ENCODE measurements at regions not wholly inside any gene's neighbourhood (a gene's known extent, or its start where the extent isn't known, plus 50 kb on each side); places are given as distances from the start of the nearest gene placed in this dataset.
"Not testable (repeated sequence)": the region's sequence is repeated elsewhere in the genome, so short reads cannot be mapped to it uniquely, and the experiment has no call there.

DNA sequence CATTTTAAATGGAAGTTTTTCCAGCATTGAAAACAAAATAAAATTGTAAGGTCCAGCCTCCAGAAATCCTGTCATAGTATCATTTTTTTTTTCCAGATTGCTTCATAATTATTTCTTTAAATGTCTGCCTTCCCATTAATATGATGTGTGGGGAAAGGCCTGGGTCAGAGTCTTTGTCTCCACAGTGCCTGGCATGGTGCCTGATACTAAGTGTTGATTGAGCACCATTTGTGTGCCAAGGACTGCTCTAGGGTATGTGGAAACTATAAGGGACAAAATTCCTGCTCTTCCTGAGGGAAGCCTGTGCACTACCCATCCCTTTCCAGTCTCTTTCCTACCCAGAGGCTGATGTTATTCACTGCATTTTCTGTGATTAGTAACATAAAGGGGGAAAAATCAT lies 53.1 kb upstream of the BEND4 start:
- no peak for DNase-seq

GRCh38 chr4:42216664-42217063 lies 64.2 kb upstream of the BEND4 start:
- DNase-seq: no peak

DNA sequence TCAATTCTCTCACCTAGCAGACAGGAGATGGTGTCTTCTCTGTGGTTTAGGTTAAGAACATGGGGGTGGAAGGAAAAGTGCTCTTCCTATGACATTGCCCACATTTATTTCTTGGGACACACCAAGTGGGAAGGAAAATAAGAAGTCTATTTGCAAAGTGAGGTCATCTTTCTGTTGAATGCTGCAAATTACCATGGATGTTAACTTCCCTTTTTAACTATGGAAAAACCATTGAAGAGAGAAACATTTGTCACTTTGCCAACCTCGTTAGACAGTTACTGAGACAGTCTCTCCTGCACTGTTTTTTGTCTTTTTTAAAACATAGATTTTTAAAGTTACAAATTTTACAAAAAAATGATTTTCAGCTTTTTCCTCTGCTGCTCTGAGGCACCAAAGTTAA lies 72.8 kb upstream of the BEND4 start:
- no peak for DNase-seq

DNA sequence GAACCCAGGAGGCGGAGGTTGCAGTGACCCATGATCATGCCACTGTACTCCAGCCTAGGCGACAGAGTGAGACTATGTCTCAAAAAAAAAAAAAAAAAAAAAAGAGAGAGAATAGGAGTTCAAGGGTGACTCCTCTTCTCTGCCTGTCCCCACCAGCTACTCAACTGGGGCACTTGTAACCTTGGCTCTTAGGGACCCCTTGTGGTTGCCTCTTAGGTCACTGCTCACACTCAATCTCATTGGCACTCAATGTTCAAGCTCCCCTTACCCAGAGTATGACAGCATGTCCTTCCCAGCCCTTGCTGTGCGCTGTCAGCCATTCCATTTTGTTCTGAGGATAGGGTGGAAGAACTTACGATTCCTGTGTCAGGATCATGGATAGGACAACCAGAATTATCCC lies 82.4 kb upstream of the BEND4 start:
- no peak for DNase-seq

DNA sequence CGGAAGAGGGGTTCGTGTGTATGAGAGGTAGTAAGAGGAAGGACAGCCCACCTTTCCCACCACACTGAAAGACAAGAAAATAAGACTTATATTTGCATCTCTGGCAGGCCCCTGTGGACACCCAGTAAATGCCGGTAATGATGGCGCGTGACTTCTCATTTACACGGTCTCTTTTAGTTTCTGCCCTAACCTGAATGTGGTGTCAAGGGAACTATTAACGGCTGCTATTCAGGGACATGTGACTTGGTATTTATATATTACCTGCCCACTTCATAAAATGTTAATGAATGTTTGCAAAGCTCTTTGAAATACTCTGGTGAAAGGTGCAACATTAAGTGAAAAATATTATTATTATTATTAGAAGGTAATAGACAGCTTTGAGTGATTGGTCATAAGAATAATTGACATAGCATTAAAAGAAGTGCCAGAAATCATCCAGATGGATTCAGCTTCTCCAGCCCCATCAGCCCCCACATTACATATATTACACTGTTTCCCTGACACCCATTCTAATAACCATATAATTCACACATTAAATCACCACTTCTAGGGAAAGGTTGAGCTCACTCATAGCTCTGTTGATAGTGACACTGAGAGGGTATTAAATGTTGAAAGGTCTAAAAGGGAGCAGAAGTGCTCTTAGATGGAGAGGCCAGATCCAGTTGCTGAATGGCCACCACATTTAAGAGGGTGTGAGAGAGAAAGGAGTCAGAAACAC lies 83.0 kb upstream of the BEND4 start:
- no peak for DNase-seq

GRCh38 chr4:42237010-42237409 lies 84.6 kb upstream of the BEND4 start:
- no peak for DNase-seq

- no peak for DNase-seq
Observed at GRCh38 chr4:42237451-42237850, 85.0 kb upstream of the BEND4 start.

DNA sequence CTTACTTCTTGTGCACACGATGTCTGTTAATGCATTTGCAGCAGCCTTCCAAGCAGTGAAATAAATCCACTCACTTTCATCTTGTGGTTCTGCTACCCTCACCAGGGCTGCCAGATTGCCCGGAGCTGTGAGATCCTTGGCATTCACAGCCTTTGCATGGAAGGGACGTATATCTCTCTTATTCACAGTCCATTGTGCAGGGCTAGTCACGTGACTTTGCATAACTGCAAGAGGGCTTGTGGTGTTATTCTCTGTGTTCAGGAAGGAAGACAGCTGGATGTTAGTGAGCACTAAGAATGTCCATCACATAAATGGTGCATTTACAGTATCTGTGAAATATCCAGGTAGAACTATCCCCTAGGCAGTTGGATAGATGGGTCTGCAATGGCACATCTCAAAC lies 96.5 kb upstream of the BEND4 start:
- DNase-seq: no peak

DNA sequence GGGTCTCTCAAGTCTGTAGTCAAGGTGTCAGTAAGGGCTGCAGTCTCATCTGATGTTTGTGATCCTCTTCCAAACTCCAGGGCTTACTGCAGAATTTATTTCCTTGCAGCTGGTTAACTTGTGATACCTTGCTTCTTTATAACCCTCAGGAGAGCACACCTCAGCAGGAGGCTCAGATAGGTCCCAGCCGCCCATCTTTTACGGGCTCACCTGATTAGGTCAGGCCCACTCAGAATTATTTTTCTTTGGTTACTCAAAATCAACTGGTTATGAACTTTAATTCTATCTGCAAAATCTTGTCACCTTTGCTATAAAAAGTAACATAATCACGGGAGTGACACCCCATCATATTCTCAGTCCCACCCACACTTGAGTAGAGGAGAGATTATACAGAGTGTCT lies 99.9 kb upstream of the BEND4 start:
- no peak for DNase-seq

- DNase-seq: not testable (repeated sequence)
Observed at GRCh38 chr4:42257645-42258044, 105.2 kb upstream of the BEND4 start.

DNA sequence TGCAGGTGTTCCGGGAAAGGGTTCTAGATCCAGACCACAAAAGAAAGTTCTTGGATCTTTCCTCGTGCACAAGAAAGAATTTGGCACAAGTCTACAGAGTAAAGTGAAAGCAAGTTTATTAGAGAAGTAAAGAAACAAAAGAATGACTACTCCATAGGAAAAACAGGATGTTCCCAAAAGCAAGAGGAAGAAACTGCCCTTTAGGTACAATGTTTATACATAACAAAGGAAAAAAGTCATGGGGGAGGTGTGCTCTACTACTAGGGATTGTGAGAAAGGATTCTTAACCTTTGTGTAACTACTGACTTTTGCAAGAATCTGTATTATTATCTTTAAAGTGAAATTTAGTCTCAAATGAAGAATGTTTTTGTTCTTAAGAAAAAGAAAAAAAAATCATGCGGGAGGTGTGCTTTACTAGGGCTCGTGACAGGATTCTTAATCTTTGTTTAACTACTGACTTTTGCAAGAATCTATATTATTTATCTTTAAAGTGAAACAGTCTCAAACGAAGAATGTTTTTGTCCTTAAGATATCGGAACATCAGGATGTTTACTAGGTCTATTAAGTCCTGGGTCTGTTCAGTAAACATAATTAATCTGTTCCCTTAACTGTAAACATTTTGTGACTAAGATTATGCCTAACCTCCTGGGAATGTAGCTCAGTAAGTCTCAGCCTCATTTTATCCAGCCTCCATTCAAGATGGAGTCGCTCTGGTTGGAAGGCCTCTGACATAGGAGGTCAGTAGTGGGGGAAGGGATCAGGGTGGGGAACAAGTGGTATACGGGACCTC lies 110.4 kb upstream of the BEND4 start:
- no peak for DNase-seq

- no peak for DNase-seq
Observed at GRCh38 chr4:42265782-42266602, 113.5 kb upstream of the BEND4 start.

GRCh38 chr4:42267724-42268123 lies 115.3 kb upstream of the BEND4 start:
- no peak for DNase-seq

GRCh38 chr4:42268824-42269223 lies 116.4 kb upstream of the BEND4 start:
- DNase-seq: no peak

DNA sequence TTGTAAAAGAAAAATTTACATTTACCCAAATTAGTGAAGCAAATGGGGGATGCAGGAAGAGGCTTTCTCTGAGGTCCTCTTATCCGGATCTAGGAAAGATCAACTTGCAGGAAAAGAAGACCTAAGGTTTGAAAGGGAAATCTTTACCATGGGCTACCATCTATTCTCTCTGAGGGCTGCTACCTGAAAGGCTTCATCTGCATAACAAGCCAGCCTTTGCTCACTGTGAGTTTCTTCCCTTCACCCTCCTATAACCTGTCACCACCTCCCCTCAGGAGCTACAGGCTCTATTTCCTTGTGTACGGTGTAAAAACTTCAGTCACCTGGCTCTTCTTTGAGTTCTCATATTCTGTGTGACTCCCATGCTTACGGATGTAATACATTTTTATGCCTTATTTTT lies 118.6 kb upstream of the BEND4 start:
- no peak for DNase-seq

DNA sequence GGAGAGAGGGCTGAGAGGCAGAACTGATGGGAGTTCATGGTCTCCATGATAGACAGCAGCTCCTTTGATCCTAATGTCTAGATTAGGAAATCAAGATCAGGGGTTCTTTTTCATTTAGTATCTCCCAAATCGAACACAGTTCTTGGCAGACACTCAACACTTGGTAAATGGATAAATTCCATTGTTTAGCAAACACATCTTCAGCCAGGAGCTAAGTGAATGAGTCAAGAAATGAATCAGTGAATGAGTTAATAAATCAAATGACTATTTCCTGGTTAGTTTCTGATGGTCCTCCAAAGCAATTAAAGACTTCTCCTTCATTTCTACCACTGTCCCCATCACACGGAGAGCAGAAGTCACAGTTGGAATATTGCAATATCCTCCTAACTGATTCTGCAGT lies 120.0 kb upstream of the SHISA3 start:
- no peak for DNase-seq

DNA sequence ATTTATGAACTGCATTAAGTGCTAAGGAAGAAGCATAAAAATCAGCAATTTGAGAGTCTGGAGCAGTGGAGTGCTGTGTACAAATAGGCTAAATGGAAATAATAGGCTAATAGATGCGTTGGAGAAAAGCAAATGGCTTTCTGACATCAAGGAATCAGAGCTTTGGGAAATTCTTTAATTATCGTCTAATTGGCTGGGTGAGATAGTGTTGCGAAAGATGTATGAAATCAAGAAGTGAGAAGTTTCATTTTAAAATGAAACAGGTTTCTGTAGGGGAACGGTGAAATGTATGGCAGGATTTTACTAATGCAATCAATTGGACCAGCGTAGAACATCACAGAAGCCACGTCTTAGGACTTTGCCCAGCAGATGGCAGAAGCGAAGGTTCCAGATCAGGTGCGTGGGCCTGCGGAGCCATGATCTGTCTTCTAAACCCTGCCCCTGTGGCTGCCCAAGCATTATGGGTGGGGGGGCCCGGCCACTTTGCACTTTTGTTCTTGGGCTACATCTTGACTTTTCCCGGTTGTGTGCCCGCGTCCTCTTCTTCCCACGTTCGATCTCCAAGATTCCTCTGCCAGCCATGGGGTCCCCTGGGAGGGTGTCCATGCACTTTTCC lies 118.5 kb upstream of the SHISA3 start:
- DNase-seq: no peak

GRCh38 chr4:42280327-42281095 lies 116.8 kb upstream of the SHISA3 start:
- no peak for DNase-seq

DNA sequence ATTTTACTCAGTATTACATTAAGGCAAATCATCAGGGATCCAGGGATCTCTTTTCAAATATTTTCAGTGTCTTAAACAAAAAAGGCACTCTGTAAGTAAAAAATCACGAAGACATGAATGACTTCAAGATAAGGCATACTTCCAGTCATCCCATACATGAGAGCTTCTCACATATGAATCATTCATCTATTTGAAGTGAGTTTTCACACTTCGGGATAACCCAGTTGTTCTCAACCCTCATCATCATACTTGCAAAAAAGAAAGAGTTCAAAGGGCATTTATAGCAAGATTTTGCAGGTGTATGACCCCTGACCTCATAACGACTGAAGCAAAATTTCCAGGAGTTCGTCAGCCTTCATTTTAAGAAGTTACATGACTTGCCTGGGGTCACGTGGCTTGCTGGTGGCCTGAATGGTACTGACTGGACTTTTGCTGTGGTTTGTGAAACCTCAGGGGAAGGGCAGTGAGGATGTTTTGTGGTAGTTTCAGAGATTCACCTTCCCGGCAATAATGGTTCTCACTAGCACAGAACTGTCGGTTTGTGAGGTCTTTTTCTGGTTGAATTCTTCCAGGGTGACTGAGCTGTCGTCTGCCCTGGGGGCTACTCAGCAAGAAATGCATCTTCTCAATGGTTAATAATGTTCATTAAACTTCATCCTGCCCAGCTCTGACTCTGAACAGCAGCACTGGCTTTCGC lies 115.8 kb upstream of the SHISA3 start:
- DNase-seq: no peak

DNA sequence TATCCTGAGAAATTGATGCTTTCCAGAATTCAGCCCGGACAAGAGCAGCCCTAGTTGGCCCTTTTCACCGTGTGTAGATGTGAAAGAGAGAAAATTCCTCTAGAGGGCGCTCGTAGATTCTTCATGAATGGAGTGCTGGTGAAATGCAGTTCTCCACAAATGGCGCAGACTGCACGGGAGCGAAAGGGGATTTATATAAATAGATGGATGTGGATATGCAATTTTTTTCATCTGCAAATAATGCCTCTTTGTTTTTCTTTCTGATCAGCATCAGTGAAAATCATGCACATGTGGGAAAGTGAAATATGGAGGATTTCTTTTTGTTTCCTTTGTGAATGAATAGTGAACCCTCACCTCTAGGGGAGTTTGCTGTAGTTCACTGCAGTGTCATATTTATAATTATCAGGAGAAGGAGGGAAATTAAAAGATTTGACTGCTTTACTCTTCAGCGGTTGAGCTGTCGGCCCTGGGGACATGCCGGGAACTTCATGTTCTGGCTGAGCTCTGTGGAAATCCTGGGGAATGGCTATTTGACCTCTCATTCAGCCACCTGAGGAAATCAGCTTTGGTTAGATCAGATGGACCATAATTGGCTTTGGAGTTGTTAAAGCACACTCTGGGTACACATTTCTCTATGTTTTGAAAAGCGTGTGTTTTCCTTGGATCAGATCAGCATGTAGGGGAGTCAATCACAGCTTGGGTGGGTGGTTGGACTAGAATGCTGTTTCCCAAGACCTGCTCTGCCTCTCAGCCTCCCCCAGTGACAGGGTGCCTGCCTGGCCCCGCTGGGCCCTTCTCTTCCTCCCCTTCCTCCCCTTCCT lies 115.0 kb upstream of the SHISA3 start:
- peak; percentile 23 for DNase-seq

GRCh38 chr4:42284030-42284429 lies 113.3 kb upstream of the SHISA3 start:
- DNase-seq: no peak

Measured in NCI-H2171 (cell line).